ENCODE measurements at regions not wholly inside any gene's neighbourhood (a gene's known extent, or its start where the extent isn't known, plus 50 kb on each side); places are given as distances from the start of the nearest gene placed in this dataset.
"Not testable (repeated sequence)": the region's sequence is repeated elsewhere in the genome, so short reads cannot be mapped to it uniquely, and the experiment has no call there.

- intact Hi-C loops (cut with DNase I) = no loop called here
Observed at GRCh38 chr5:100654895-100655294, 119.7 kb downstream of the FAM174A start.

DNA sequence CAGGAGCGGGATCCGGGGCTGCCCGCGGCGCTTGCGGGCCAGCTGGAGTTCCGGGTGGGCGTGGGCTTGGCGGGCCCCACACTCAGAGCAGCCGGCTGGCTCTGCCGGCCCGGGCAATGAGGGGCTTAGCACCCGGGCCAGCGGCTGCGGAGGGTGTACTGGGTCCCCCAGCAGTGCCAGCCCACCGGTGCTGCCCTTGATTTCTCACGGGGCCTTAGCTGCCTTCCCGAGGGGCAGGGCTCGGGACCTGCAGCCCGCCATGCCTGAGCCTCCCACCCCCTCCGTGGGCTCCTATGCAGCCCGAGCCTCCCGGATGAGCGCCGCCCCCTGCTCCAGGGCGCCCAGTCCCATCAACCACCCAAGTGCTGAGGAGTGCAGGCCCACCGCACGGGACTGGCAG, 121.6 kb downstream of the FAM174A start:
- H3K27ac ChIP-seq (ENCODE audit: low read depth in 2 of 2, low read length in 2 of 2); DNase-seq; H3K36me3 ChIP-seq (ENCODE audit: control insufficient read depth in 2 of 3, insufficient read depth in 3 of 3, low read length in 3 of 3); H3K4me3 ChIP-seq (ENCODE audit: low read length in 3 of 3); H3K4me1 ChIP-seq (ENCODE audit: control insufficient read depth in 2 of 3, insufficient read depth in 2 of 3, low read depth in 1 of 3, low read length in 3 of 3); H3K9me3 ChIP-seq (ENCODE audit: control insufficient read depth in 2 of 3, insufficient read depth in 1 of 3, low read length in 3 of 3); FAIRE-seq; H3K27me3 ChIP-seq (ENCODE audit: control insufficient read depth, insufficient read depth, low read length); H3K9ac ChIP-seq (ENCODE audit: low read length in 3 of 3); intact Hi-C loops (cut with DNase I): not testable (repeated sequence)

More at GRCh38 chr5:100654895-100655294, 119.7 kb downstream of the FAM174A start:
- H3K9ac ChIP-seq (ENCODE audit: low read length in 3 of 3) = no peak overlapping the region
- no peak overlapping the region for H3K27ac ChIP-seq (ENCODE audit: low read depth in 2 of 2, low read length in 2 of 2)
- no peaks in the 10 kb centered on the region for H3K36me3 ChIP-seq (ENCODE audit: control insufficient read depth in 2 of 3, insufficient read depth in 3 of 3, low read length in 3 of 3)
- DNase-seq (no peak), FAIRE-seq (no peak)
- H3K4me3 ChIP-seq (ENCODE audit: low read length in 3 of 3) = no peak overlapping the region
- no peaks in the 10 kb centered on the region for H3K9me3 ChIP-seq (ENCODE audit: control insufficient read depth in 2 of 3, insufficient read depth in 1 of 3, low read length in 3 of 3)
- TF ChIP-seq CTCF (IDR thresholded peaks at IDR 0.05; ENCODE audit: borderline replicate concordance, extremely low read depth, insufficient read depth) = no peak
- H3K4me1 ChIP-seq (ENCODE audit: control insufficient read depth in 2 of 3, insufficient read depth in 2 of 3, low read depth in 1 of 3, low read length in 3 of 3) = no peaks in the 10 kb centered on the region
- no peaks in the 10 kb centered on the region for H3K27me3 ChIP-seq (ENCODE audit: control insufficient read depth, insufficient read depth, low read length)

DNA sequence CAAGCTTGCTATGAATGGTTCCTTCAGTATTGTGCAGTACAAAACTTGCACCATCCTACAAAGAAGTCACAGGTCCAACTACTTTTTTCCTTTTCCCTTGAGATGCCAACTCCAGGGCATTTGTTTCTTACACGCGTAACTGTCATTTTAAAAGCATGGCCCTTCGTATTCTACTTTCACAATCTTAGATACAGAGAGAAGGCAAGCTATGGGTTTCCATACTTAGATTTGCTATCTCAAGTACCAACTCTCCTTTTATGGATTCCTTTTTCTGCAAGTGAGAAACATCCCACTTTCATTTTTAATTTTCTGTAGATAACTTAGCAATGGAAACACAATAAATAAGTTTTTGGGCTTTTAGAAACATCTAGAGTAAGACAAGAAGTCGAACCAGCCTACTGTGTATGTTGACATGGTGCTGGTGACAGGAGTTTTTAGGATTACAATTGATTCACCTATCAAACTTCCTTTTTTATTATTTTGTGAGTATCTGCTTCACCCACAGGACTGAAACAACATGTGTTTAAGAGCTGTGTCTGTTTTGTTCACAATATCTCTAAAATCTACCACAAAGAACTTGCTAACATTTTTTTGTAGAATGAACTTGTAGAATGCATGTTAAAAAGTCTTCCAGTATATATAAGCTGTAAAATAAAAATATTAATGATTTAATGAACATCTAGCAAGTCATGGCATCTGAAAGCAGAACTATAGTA, 124.1 kb downstream of the FAM174A start:
- H3K4me3 ChIP-seq (ENCODE audit: low read length in 3 of 3) = no peak overlapping the region
- no peak overlapping the region for H3K27ac ChIP-seq (ENCODE audit: low read depth in 2 of 2, low read length in 2 of 2)
- no peaks in the 10 kb centered on the region for H3K9me3 ChIP-seq (ENCODE audit: control insufficient read depth in 2 of 3, insufficient read depth in 1 of 3, low read length in 3 of 3)
- no peaks in the 10 kb centered on the region for H3K4me1 ChIP-seq (ENCODE audit: control insufficient read depth in 2 of 3, insufficient read depth in 2 of 3, low read depth in 1 of 3, low read length in 3 of 3)
- intact Hi-C loops (cut with DNase I) = no loop called here
- H3K36me3 ChIP-seq (ENCODE audit: control insufficient read depth in 2 of 3, insufficient read depth in 3 of 3, low read length in 3 of 3) = no peaks in the 10 kb centered on the region
- no peak for TF ChIP-seq CTCF (IDR thresholded peaks at IDR 0.05; ENCODE audit: borderline replicate concordance, extremely low read depth, insufficient read depth)
- no peaks in the 10 kb centered on the region for H3K27me3 ChIP-seq (ENCODE audit: control insufficient read depth, insufficient read depth, low read length)
- no peak for DNase-seq
- FAIRE-seq = no peak
- H3K9ac ChIP-seq (ENCODE audit: low read length in 3 of 3) = no peak overlapping the region

DNA sequence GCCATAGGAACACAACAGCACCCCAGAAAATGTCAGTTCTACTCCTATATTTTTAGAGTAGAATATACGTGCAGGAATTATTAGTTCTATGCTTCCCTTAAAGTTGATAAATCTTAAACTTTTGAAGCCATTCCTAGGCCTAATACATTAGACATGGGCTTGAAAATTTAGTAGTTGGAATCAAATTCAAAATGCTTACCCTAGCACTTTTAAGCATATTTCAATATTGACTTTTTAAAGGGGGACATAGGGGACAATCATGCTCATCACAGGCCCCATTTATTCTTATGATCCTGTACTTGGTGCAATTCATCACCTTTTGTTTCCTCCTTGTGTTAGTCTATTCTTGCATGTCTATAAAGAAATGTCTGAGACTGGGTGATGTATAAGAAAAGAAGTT, 129.0 kb downstream of the FAM174A start:
- DNase-seq = no peak
- H3K9me3 ChIP-seq (ENCODE audit: control insufficient read depth in 2 of 3, insufficient read depth in 1 of 3, low read length in 3 of 3) = no peaks in the 10 kb centered on the region
- TF ChIP-seq CTCF (IDR thresholded peaks at IDR 0.05; ENCODE audit: borderline replicate concordance, extremely low read depth, insufficient read depth) = no peak
- H3K27me3 ChIP-seq (ENCODE audit: control insufficient read depth, insufficient read depth, low read length) = no peaks in the 10 kb centered on the region
- FAIRE-seq = no peak
- H3K36me3 ChIP-seq (ENCODE audit: control insufficient read depth in 2 of 3, insufficient read depth in 3 of 3, low read length in 3 of 3) = no peaks in the 10 kb centered on the region
- no peak overlapping the region for H3K9ac ChIP-seq (ENCODE audit: low read length in 3 of 3)
- intact Hi-C loops (cut with DNase I) = no loop called here
- H3K27ac ChIP-seq (ENCODE audit: low read depth in 2 of 2, low read length in 2 of 2) = no peak overlapping the region
- no peaks in the 10 kb centered on the region for H3K4me1 ChIP-seq (ENCODE audit: control insufficient read depth in 2 of 3, insufficient read depth in 2 of 3, low read depth in 1 of 3, low read length in 3 of 3)
- H3K4me3 ChIP-seq (ENCODE audit: low read length in 3 of 3) = no peak overlapping the region

All from kidney (tissue), 13 donors.